HG02588 (cell line): ENCODE measurements at regions not wholly inside any gene's neighbourhood (a gene's known extent, or its start where the extent isn't known, plus 50 kb on each side); places are given as distances from the start of the nearest gene placed in this dataset.

Experiments
- ATAC-seq: cut with Tn5 transposase; IDR thresholded peaks from one replicate; pipeline ENCODE4 v1.9.1; 2021; ENCODE audit warnings: mild to moderate bottlenecking, moderate library complexity; ENCODE audit not compliant: unreplicated experiment

GRCh38 chr2:120985997-120986651 is 250.5 kb downstream of the GLI2 start:
- ATAC-seq, result no peak

GRCh38 chr2:120986898-120987650 is 251.4 kb downstream of the GLI2 start:
- ATAC-seq, result no peak

- ATAC-seq, result no peak
These were observed 252.5 kb downstream of the GLI2 start for GRCh38 chr2:120988051-120988699.

- no peak for ATAC-seq
These were observed 253.2 kb downstream of the GLI2 start for GRCh38 chr2:120988700-120989511.

- no peak for ATAC-seq
These were observed 254.1 kb downstream of the GLI2 start for GRCh38 chr2:120989512-120990441.

- ATAC-seq, result no peak
These were observed 254.8 kb downstream of the GLI2 start for GRCh38 chr2:120990451-120990871.

GRCh38 chr2:120991441-120991840 is 255.8 kb downstream of the GLI2 start:
- ATAC-seq, result no peak

GRCh38 chr2:120992791-120993555 is 257.3 kb downstream of the GLI2 start:
- no peak for ATAC-seq

- ATAC-seq, result no peak
These were observed 258.0 kb downstream of the GLI2 start for GRCh38 chr2:120993661-120994060.

- ATAC-seq, result no peak
These were observed 258.8 kb downstream of the GLI2 start for GRCh38 chr2:120994301-120994995.

- ATAC-seq, result no peak
These were observed 259.5 kb downstream of the GLI2 start for GRCh38 chr2:120995152-120995551.

- no peak for ATAC-seq
These were observed 260.1 kb downstream of the GLI2 start for GRCh38 chr2:120995656-120996190.

- ATAC-seq, result no peak
These were observed 263.9 kb downstream of the GLI2 start for GRCh38 chr2:120999377-121000097.

GRCh38 chr2:121000804-121001203 is 265.1 kb downstream of the GLI2 start:
- ATAC-seq, result no peak

GRCh38 chr2:121001641-121002040 is 266.0 kb downstream of the GLI2 start:
- no peak for ATAC-seq

- no peak for ATAC-seq
These were observed 266.9 kb downstream of the GLI2 start for GRCh38 chr2:121002597-121002996.

GRCh38 chr2:121003391-121003790 is 267.7 kb downstream of the GLI2 start:
- ATAC-seq, result no peak

- no peak for ATAC-seq
These were observed 268.7 kb downstream of the GLI2 start for GRCh38 chr2:121004359-121004758.
